ENCODE measurements at regions not wholly inside any gene's neighbourhood (a gene's known extent, or its start where the extent isn't known, plus 50 kb on each side); places are given as distances from the start of the nearest gene placed in this dataset.
A peak's percentile ranks its signal among the peaks of the same experiment; 100 is the strongest.

DNA sequence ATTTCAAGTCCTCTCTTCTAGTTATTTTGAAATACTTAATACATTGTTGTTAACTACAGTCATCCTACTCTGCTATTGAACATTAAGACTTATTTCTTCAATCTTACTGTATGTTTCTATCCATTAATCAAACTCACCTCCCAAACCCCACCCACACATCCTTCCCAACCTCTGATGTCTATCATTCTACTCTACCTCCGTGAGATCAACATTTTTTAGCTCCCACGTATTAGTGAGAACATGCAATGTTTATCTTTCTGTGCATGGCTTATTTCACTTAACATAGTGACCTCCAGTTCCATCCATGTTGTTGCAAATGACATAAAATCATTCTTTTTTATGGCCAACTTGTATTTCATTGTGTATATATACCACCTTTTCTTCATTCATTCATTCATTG is 236.6 kb upstream of the CTNNB1 start:
- H3K36me3 Mint-ChIP-seq (ENCODE audit: low read depth) = peaks cover 1% of the 10 kb centered on the region
- H3K9me3 Mint-ChIP-seq = peaks cover 15% of the 10 kb centered on the region
- no peaks in the 10 kb centered on the region for H3K27me3 Mint-ChIP-seq
- CTCF ChIA-PET = no interaction called here
- POLR2A ChIA-PET = no interaction called here
- peaks cover 18% of the 10 kb centered on the region for H3K4me1 Mint-ChIP-seq
- intact Hi-C loops (cut with micrococcal nuclease) = no loop called here
- no peak overlapping the region for H3K4me3 Mint-ChIP-seq
- ATAC-seq (ENCODE audit: low read depth) (no peak), DNase-seq (no peak)
- H3K27ac Mint-ChIP-seq = no peak overlapping the region
- TF ChIP-seq, protein P1, sequence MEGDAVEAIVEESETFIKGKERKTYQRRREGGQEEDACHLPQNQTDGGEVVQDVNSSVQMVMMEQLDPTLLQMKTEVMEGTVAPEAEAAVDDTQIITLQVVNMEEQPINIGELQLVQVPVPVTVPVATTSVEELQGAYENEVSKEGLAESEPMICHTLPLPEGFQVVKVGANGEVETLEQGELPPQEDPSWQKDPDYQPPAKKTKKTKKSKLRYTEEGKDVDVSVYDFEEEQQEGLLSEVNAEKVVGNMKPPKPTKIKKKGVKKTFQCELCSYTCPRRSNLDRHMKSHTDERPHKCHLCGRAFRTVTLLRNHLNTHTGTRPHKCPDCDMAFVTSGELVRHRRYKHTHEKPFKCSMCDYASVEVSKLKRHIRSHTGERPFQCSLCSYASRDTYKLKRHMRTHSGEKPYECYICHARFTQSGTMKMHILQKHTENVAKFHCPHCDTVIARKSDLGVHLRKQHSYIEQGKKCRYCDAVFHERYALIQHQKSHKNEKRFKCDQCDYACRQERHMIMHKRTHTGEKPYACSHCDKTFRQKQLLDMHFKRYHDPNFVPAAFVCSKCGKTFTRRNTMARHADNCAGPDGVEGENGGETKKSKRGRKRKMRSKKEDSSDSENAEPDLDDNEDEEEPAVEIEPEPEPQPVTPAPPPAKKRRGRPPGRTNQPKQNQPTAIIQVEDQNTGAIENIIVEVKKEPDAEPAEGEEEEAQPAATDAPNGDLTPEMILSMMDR (IDR thresholded peaks at IDR 0.05) = no peak

DNA sequence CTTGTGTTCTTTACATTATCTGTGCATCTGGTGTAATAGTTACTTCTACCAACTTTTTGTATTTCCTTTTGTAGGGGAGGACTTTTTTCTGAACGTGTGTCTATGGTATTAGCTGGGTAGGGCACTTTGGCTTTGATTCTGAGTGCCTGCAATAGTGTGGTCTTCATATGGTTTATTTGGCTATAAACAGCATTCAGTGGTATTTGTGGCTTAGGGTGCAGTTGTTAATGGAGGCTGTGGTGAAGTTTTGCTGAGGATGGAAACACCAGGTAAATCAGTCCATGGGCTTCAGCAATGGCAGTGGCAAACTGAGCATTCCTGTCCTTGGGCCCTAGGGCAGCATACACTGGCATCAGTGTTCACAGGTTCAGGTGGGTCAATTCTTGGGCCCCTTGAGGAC is 230.6 kb upstream of the CTNNB1 start:
- intact Hi-C loops (cut with micrococcal nuclease) = no loop called here
- peaks cover 9% of the 10 kb centered on the region for H3K9me3 Mint-ChIP-seq
- ChIA-PET CTCF (no interaction called here), POLR2A (no interaction called here)
- no peaks in the 10 kb centered on the region for H3K27me3 Mint-ChIP-seq
- no peaks in the 10 kb centered on the region for H3K36me3 Mint-ChIP-seq (ENCODE audit: low read depth)
- no peak for ATAC-seq (ENCODE audit: low read depth)
- H3K27ac Mint-ChIP-seq = no peak overlapping the region
- no peak overlapping the region for H3K4me3 Mint-ChIP-seq
- H3K4me1 Mint-ChIP-seq = peaks cover 60% of the 10 kb centered on the region
- DNase-seq = no peak
- TF ChIP-seq, protein P1 (IDR thresholded peaks at IDR 0.05) = no peak

DNA sequence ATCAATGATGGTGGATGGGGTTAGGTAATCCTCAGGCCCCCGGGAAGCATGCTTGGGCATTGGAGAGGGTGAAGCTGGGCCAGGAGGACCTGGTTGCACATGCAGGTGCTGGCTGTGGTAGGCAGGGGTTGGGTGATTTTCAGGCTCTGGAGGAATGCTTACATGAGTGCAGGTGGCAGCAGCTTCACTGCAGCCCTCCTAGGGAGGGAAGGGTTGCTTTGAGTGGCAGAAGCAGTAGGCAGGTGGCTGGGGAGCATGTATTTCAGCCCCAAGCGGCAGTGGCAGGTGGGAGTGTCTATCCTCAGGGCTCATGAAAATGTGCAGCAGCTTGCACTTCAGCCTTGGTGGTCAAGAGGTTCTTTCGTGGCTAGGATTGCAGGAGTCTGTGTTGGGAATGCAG is 230.0 kb upstream of the CTNNB1 start:
- peaks cover 65% of the 10 kb centered on the region for H3K4me1 Mint-ChIP-seq
- DNase-seq = no peak
- TF ChIP-seq, protein P1 (IDR thresholded peaks at IDR 0.05) = no peak
- H3K27me3 Mint-ChIP-seq = no peaks in the 10 kb centered on the region
- no peak for ATAC-seq (ENCODE audit: low read depth)
- CTCF ChIA-PET = no interaction called here
- no peaks in the 10 kb centered on the region for H3K36me3 Mint-ChIP-seq (ENCODE audit: low read depth)
- H3K4me3 Mint-ChIP-seq = no peak overlapping the region
- POLR2A ChIA-PET = no interaction called here
- peaks cover 7% of the 10 kb centered on the region for H3K9me3 Mint-ChIP-seq
- H3K27ac Mint-ChIP-seq = no peak overlapping the region
- intact Hi-C loops (cut with micrococcal nuclease) = no loop called here

DNA sequence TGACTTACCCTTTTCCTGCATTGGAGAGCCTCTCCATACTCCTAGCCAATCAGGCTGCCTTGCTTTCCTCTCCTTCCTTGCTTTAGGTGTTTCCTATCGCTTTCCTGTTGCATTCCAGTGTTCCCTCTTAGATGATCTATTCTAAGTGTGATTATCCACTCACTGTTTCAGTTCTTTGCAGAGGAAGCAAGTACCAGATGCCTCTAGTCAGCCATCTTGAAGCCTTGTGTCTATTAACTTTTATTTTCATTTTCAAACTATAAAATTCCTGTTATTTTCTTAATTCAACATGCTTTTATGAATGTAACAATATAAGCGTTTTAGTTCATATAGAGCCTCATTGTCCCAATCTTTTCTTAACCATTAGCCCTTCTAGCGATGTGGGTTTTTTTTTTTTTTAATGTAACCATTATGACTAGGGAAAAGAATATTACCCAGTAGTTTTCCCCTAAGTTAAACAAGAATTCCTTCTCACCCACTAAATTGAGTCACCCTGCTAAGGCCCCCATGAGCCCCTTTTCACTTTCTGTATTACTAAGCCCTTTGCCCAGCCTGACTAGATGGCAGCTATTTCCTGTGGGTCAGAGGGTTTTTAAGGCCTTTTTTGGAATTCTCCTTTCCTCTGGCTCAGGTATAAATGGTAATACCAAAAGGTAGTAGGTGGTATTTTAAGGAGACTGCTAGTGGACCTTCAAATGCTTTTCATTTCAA is 229.4 kb upstream of the CTNNB1 start:
- ChIA-PET CTCF (no interaction called here), POLR2A (interaction anchor here (0.8 kb wide), 1 partner anchor 230 kb away, joined by 4 read pairs; the partner anchor contains the start of gene CTNNB1)
- no peak for ATAC-seq (ENCODE audit: low read depth)
- peak overlapping the region; percentile 98 for H3K27ac Mint-ChIP-seq
- intact Hi-C loops (cut with micrococcal nuclease) = loop anchor here (2.0 to 10.0 kb wide), 4 partner anchors 48 to 645 kb away; no protein-coding TSS in a partner anchor
- H3K4me1 Mint-ChIP-seq = peaks cover 65% of the 10 kb centered on the region
- no peaks in the 10 kb centered on the region for H3K27me3 Mint-ChIP-seq
- peaks cover 7% of the 10 kb centered on the region for H3K9me3 Mint-ChIP-seq
- TF ChIP-seq, protein P1 (IDR thresholded peaks at IDR 0.05) = no peak
- DNase-seq = no peak
- no peaks in the 10 kb centered on the region for H3K36me3 Mint-ChIP-seq (ENCODE audit: low read depth)
- no peak overlapping the region for H3K4me3 Mint-ChIP-seq

DNA sequence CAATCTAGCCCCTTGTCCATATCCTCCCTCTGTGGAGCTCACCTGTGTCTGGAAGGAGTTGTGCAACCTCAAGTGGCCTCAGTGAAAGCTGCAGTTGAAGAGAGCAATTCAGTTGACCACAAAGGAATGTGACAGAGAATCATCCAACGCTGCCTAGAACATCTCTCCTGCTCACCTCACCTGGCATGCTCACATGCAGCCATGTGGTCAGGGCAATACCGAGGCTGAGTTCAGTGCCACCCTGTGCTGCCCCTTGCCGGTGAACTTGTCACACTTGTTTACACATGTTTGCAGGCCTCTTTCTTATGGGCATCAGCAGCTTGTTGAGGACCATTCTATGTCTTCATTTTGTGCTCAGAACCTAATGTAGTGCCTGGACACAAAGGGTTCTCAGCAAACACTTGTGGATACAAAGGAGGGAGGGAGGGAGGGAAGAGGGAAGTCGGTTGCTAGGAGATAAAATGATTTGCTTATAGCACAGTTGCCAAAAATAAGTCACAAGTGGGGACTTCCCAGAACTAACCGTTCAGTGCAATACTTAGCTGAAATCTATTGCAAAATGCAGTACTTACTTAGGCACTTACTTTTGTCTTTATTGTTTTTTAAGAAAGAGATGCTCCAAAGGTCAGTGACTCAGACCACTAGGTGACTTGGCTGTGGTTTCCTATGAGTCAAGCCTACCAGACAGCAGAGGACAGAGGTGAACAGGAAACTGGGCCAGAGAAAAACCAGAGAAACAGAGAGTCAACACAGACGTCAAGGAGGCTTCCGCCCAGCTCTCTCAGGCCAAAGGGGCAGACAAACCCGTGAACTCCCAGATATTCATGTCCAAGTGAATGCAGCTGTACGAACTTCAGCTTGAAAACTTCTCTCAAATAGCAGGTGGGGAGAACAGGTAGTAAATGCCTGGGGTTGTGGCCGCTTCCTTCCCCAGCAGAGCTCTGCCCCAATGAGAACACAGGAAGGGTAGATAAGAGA is 227.8 kb upstream of the CTNNB1 start:
- ChIA-PET POLR2A (interaction anchor here (0.6 to 3.3 kb wide), 10 partner anchors 12 to 495 kb away, joined by 3 to 42 read pairs (median 3); partner anchors contain the start of genes CTNNB1 and ZNF619), CTCF (interaction anchor here (1.0 to 2.3 kb wide), 7 partner anchors 12 to 386 kb away, joined by 3 to 28 read pairs (median 3); partner anchors contain the start of gene CTNNB1)
- Mint-ChIP-seq H3K4me3 (peak overlapping the region; percentile 60), H3K4me1 (peaks cover 78% of the 10 kb centered on the region), H3K27me3 (no peaks in the 10 kb centered on the region), H3K36me3 (ENCODE audit: low read depth) (no peaks in the 10 kb centered on the region), H3K27ac (peak overlapping the region; percentile 98), H3K9me3 (peaks cover 7% of the 10 kb centered on the region)
- peak; percentile 38 for DNase-seq
- ATAC-seq (ENCODE audit: low read depth) = peak; percentile 80
- TF ChIP-seq, protein P1 (IDR thresholded peaks at IDR 0.05) = no peak
- intact Hi-C loops (cut with micrococcal nuclease) = loop anchor here (1.0 to 10.0 kb wide), 12 partner anchors 9 to 991 kb away; partner anchors contain the start of genes CTNNB1 and ULK4
